H1 (cell line): ENCODE measurements at regions not wholly inside any gene's neighbourhood (a gene's known extent, or its start where the extent isn't known, plus 50 kb on each side); places are given as distances from the start of the nearest gene placed in this dataset.

Experiments
- CTCF ChIA-PET: fragments of 300-600 bp; sonication (Branson Sonifier 250); formaldehyde crosslinking; loops from one replicate; lab custom pipeline; 2021; ENCODE audit not compliant: partially characterized antibody; lab: Charles Lee
- POLR2A ChIA-PET: fragments of 300-600 bp; sonication (Branson Sonifier 250); formaldehyde crosslinking; loops from one replicate; lab custom pipeline; 2021; ENCODE audit warnings: inconsistent platforms; ENCODE audit not compliant: partially characterized antibody; lab: Charles Lee
- DNase-seq, 2 experiments: peaks; one replicate each; pipeline versions ENCODE4 v3.0.0 to v3.0.0-alpha.2; 2010 to 2022; ENCODE audit warnings: low spot score in 2 of 2, low read depth in 1 of 2, mixed read lengths in 1 of 2
- FAIRE-seq: peaks from 2 replicates; lab custom pipeline; 2011; peaks lifted over from hg19 to GRCh38; lab: Jason Lieb, UNC
- H2AFZ ChIP-seq: 2 replicates; pipeline ENCODE4 v1.8.1; 2012; ENCODE audit warnings: low read length, inconsistent platforms
- H2AK5ac ChIP-seq: 2 replicates; pipeline ENCODE4 v1.6.1; 2013; ENCODE audit warnings: low read depth, low read length
- H2BK120ac ChIP-seq: replicated peaks from 2 replicates; pipeline ENCODE3; 2013; ENCODE audit warnings: low read depth, low read length, inconsistent platforms
- H2BK12ac ChIP-seq: 2 replicates; pipeline ENCODE4 v1.6.1; 2013; ENCODE audit warnings: low read depth, low read length
- H2BK15ac ChIP-seq: 2 replicates; pipeline ENCODE4 v1.6.1; 2013; ENCODE audit warnings: low read length
- H2BK20ac ChIP-seq: 2 replicates; pipeline ENCODE4 v1.6.1; 2013; ENCODE audit warnings: low read length
- H2BK5ac ChIP-seq: 2 replicates; pipeline ENCODE4 v1.6.1; 2013; ENCODE audit warnings: low read depth, low read length
- H3K14ac ChIP-seq: 2 replicates; pipeline ENCODE4 v1.6.1; 2013; ENCODE audit warnings: inconsistent platforms; ENCODE audit not compliant: insufficient read length
- H3K18ac ChIP-seq: 2 replicates; pipeline ENCODE4 v1.6.1; 2013; ENCODE audit warnings: low read length; ENCODE audit errors: extremely low read depth
- H3K23ac ChIP-seq: 2 replicates; pipeline ENCODE4 v1.6.1; 2013; ENCODE audit warnings: inconsistent platforms; ENCODE audit not compliant: insufficient read length
- H3K23me2 ChIP-seq: 2 replicates; pipeline ENCODE4 v1.6.1; 2013; ENCODE audit warnings: low read depth, low read length
- H3K27ac ChIP-seq: 2 replicates; pipeline ENCODE4 v1.6.1; 2011; ENCODE audit warnings: low read depth, low read length, inconsistent platforms
- H3K27me3 ChIP-seq, 4 experiments: replicated peaks in 1 of 4; 1 replicate in 1 of 4; 2 replicates in 3 of 4; pipeline versions ENCODE4 v1.6.1 to v1.8.1; 2011 to 2013; ENCODE audit warnings: low read length in 3 of 4, mild to moderate bottlenecking in 3 of 4, inconsistent platforms in 2 of 4, mixed read lengths in 2 of 4, moderate library complexity in 1 of 4; ENCODE audit not compliant: control insufficient read depth in 3 of 4, insufficient read depth in 3 of 4; ENCODE audit errors: extremely low read depth in 1 of 4
- H3K36me3 ChIP-seq, 4 experiments: 2 replicates each; pipeline versions ENCODE4 v1.6.1 to v1.8.1; 2011 to 2013; ENCODE audit warnings: mild to moderate bottlenecking in 4 of 4, low read length in 3 of 4, moderate library complexity in 2 of 4, control low read depth in 1 of 4, inconsistent platforms in 1 of 4; ENCODE audit not compliant: insufficient read depth in 4 of 4, control insufficient read depth in 2 of 4
- H3K4ac ChIP-seq: replicated peaks from 2 replicates; pipeline ENCODE3; 2013; ENCODE audit warnings: low read length, low read depth, mixed read lengths, inconsistent platforms; ENCODE audit not compliant: insufficient read length
- H3K4me1 ChIP-seq, 4 experiments: replicated peaks in 1 of 4; 1 replicate in 1 of 4; 2 replicates in 3 of 4; pipeline versions ENCODE4 v1.6.1 to v1.8.1; 2011 to 2013; ENCODE audit warnings: low read length in 3 of 4, inconsistent platforms in 2 of 4, mixed read lengths in 1 of 4; ENCODE audit not compliant: insufficient read depth in 4 of 4, control insufficient read depth in 3 of 4
- H3K4me2 ChIP-seq, 2 experiments: 2 replicates each; pipeline versions ENCODE4 v1.6.1 to v1.8.1; 2011 to 2013; ENCODE audit warnings: low read depth in 2 of 2, low read length in 2 of 2, control low read depth in 1 of 2, inconsistent platforms in 1 of 2, mild to moderate bottlenecking in 1 of 2; ENCODE audit not compliant: insufficient read depth in 1 of 2
- H3K4me3 ChIP-seq, 4 experiments: fragments of 200-600, 300-600 bp in 1 of 4; sonication (generic), shearing (Covaris generic), sonication (Bioruptor Twin) in 1 of 4; 2 replicates each; pipeline versions ENCODE4 v1.5.1 to v1.8.1; 2011 to 2016; ENCODE audit warnings: low read length in 4 of 4, low read depth in 3 of 4, control low read depth in 2 of 4, inconsistent platforms in 2 of 4, mild to moderate bottlenecking in 2 of 4, mixed read lengths in 1 of 4, moderate library complexity in 1 of 4; ENCODE audit not compliant: insufficient read depth in 2 of 4; ENCODE audit errors: extremely low read depth in 1 of 4
- H3K56ac ChIP-seq: replicated peaks from 2 replicates; pipeline ENCODE3; 2013; ENCODE audit warnings: low read depth, mild to moderate bottlenecking, mixed read lengths, low read length, inconsistent platforms; ENCODE audit not compliant: insufficient read length
- H3K79me1 ChIP-seq: 2 replicates; pipeline ENCODE4 v1.6.1; 2013; ENCODE audit warnings: low read depth, low read length, control low read depth
- H3K79me2 ChIP-seq, 2 experiments: 2 replicates each; pipeline versions ENCODE4 v1.6.1 to v1.8.1; 2012 to 2013; ENCODE audit warnings: low read length in 2 of 2, mild to moderate bottlenecking in 2 of 2, inconsistent platforms in 1 of 2; ENCODE audit not compliant: insufficient read depth in 2 of 2, control insufficient read depth in 1 of 2
- H3K9ac ChIP-seq, 4 experiments: replicated peaks in 1 of 4; 1 replicate in 1 of 4; 2 replicates in 3 of 4; pipeline versions ENCODE4 v1.6.1 to v1.8.1; 2011 to 2013; ENCODE audit warnings: low read depth in 3 of 4, low read length in 3 of 4, control low read depth in 2 of 4, mild to moderate bottlenecking in 2 of 4, moderate library complexity in 2 of 4, inconsistent platforms in 1 of 4; ENCODE audit errors: extremely low read depth in 1 of 4
- H3K9me3 ChIP-seq, 2 experiments: 2 replicates each; pipeline versions ENCODE4 v1.6.1 to v1.8.1; 2012 to 2013; ENCODE audit warnings: mild to moderate bottlenecking in 2 of 2, moderate library complexity in 2 of 2, control low read depth in 1 of 2, inconsistent platforms in 1 of 2, low read depth in 1 of 2, low read length in 1 of 2, mixed read lengths in 1 of 2; ENCODE audit not compliant: insufficient read depth in 2 of 2
- H4K20me1 ChIP-seq, 2 experiments: replicated peaks in 1 of 2; 2 replicates each; pipeline versions ENCODE3 to v1.8.1; 2011 to 2013; ENCODE audit warnings: inconsistent platforms in 2 of 2, low read length in 2 of 2, mild to moderate bottlenecking in 1 of 2; ENCODE audit not compliant: insufficient read depth in 2 of 2, control insufficient read depth in 1 of 2
- H4K5ac ChIP-seq: 2 replicates; pipeline ENCODE4 v1.6.1; 2013; ENCODE audit warnings: low read length, low read depth, mixed read lengths, inconsistent platforms; ENCODE audit not compliant: insufficient read length
- H4K8ac ChIP-seq: 2 replicates; pipeline ENCODE4 v1.8.0; 2013; ENCODE audit warnings: mild to moderate bottlenecking, moderate library complexity, low read length, inconsistent platforms; ENCODE audit not compliant: insufficient read depth; ENCODE audit errors: extremely low read depth
- H4K91ac ChIP-seq: replicated peaks from 2 replicates; pipeline ENCODE3; 2013; ENCODE audit warnings: low read length, mixed read lengths, inconsistent platforms; ENCODE audit not compliant: insufficient read length
- BCL11A ChIP-seq, 2 experiments: IDR thresholded peaks; one replicate each; pipeline ENCODE4 v1.6.1; 2011; ENCODE audit warnings: low read depth in 2 of 2, low read length in 2 of 2, mild to moderate bottlenecking in 2 of 2
- CHD2 ChIP-seq: IDR thresholded peaks from 2 replicates; pipeline ENCODE4 v1.6.1; 2012; ENCODE audit warnings: low read length, improper control_type of control experiment
- CREB1 ChIP-seq: IDR thresholded peaks from 2 replicates; pipeline ENCODE4 v1.6.1; 2012; ENCODE audit warnings: inconsistent platforms
- EGR1 ChIP-seq: IDR thresholded peaks from 2 replicates; pipeline ENCODE4 v1.6.1; 2011; ENCODE audit warnings: low read depth, low read length, borderline replicate concordance
- EP300 ChIP-seq, 2 experiments: IDR thresholded peaks; 1 replicate in 1 of 2; 2 replicates in 1 of 2; pipeline ENCODE4 v1.6.1; 2011 to 2012; ENCODE audit warnings: low read depth in 2 of 2, low read length in 2 of 2, mild to moderate bottlenecking in 2 of 2, borderline replicate concordance in 1 of 2, inconsistent platforms in 1 of 2, moderate library complexity in 1 of 2
- JUN ChIP-seq: IDR thresholded peaks from 2 replicates; pipeline ENCODE4 v1.6.1; 2011; ENCODE audit warnings: low read depth, mild to moderate bottlenecking, improper control_type of control experiment, low read length
- KDM5A ChIP-seq: fragments of 200-600 bp; IDR thresholded peaks from 2 replicates; pipeline ENCODE4 v1.7.1; 2012; ENCODE audit warnings: mild to moderate bottlenecking, low read length, inconsistent platforms, mixed read lengths
- PHF8 ChIP-seq: fragments of 200-600 bp; sonication (generic); conservative IDR thresholded peaks from 2 replicates; pipeline ENCODE4 v1.7.1; 2012; ENCODE audit warnings: low read depth, mild to moderate bottlenecking, inconsistent platforms, low read length, moderate library complexity
- SIX5 ChIP-seq: IDR thresholded peaks from 2 replicates; pipeline ENCODE4 v1.6.1; 2011; ENCODE audit warnings: mild to moderate bottlenecking, low read depth, low read length
- TCF12 ChIP-seq: IDR thresholded peaks from 2 replicates; pipeline ENCODE4 v1.6.1; 2011; ENCODE audit warnings: low read depth, mild to moderate bottlenecking, low read length
- WGBS, 2 experiments: shearing (Covaris generic) in 1 of 2; methylation state at CpG; one replicate each; pipeline versions ENCODE4 v1.1.6 to v1.1.7; 2013 to 2015; ENCODE audit warnings: low lambda C conversion rate in 2 of 2, mixed read lengths in 2 of 2, inconsistent platforms in 1 of 2, low coverage in 1 of 2, missing lambda C conversion rate in 1 of 2; ENCODE audit not compliant: insufficient replicate concordance in 2 of 2, insufficient coverage in 1 of 2, insufficient read length in 1 of 2; ENCODE audit errors: extremely low coverage in 1 of 2, missing lambda C conversion rate in 1 of 2; 5-methylcytosine and 5-hydroxymethylcytosine counted together
- TF ChIP-seq, protein P1 (sequence below): IDR thresholded peaks from 2 replicates; pipeline ENCODE4 v1.6.1; 2012; ENCODE audit warnings: inconsistent platforms
- TF ChIP-seq, protein P2 (sequence below): IDR thresholded peaks from 2 replicates; pipeline ENCODE4 v1.6.1; 2012; ENCODE audit warnings: low read length, inconsistent platforms

DNA sequence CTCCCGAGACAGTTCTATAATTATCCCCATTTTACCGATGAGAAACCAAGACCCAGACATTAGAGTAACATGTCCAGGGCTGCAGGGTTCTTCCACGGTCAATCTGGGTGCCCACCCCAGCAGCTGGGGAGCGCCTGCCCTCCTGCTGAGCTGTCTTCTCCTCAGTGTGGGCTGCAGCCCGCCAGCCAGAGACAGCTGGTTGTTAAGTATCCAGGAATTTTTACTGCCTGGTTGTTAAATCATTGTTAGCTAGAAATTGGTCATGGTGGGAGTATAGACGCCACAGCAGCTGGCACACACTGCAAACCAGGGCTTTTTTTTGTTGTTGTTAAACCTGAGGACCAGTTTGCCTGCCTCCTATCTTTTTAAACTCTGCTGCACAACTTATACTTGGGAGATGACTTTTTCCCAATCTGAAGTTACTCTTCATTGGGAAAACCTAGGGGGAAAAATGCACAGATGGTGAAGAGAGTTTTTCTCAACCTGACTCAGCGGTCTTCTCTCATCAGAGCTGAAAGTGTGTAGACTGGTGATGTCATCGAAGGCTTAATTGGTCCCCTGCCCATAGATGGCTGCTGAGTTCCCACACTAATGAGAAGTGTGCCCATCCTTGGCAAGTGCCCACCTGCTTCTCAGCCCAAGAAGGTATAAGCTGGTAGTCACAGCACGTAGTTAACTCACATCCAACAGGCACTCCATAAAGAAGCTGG lies 208.6 kb downstream of the DRD1 start:
- Histone ChIP-seq H2BK120ac (no peak overlapping the region), H2AK5ac (no peak overlapping the region), H3K56ac (no peak overlapping the region), H3K4me3 (no peak overlapping the region), H3K36me3 (no peaks in the 10 kb centered on the region), H3K79me2 (no peaks in the 10 kb centered on the region), H3K9ac (no peak overlapping the region; a peak in 1 of 7 replicates), H2AFZ (no peak overlapping the region), H3K79me1 (no peaks in the 10 kb centered on the region), H3K4me1 (no peaks in the 10 kb centered on the region), H2BK5ac (no peak overlapping the region), H3K23ac (no peak overlapping the region), H3K9me3 (no peaks in the 10 kb centered on the region), H3K23me2 (no peaks in the 10 kb centered on the region), H2BK12ac (no peak overlapping the region), H3K14ac (no peak overlapping the region), H3K4me2 (no peak overlapping the region), H3K27ac (no peak overlapping the region), H4K5ac (no peak overlapping the region), H4K20me1 (no peaks in the 10 kb centered on the region), H3K4ac (no peak overlapping the region), H2BK15ac (no peak overlapping the region), H4K8ac (no peak overlapping the region), H2BK20ac (no peak overlapping the region), H4K91ac (no peak overlapping the region), H3K27me3 (no peaks in the 10 kb centered on the region), H3K18ac (no peak overlapping the region)
- no peak for DNase-seq
- WGBS, 2 experiments: 90% methylated on average over 9 of the region's 9 CpGs; no CpG with 5 or more reads in 1 of the 2 experiments
- POLR2A ChIA-PET: no interaction called here
- CTCF ChIA-PET: interaction anchor here (0.5 to 1.7 kb wide), 4 partner anchors 46 to 287 kb away, joined by 3 read pairs; no protein-coding TSS in a partner anchor
- no peak for FAIRE-seq
- TF ChIP-seq, protein P1, sequence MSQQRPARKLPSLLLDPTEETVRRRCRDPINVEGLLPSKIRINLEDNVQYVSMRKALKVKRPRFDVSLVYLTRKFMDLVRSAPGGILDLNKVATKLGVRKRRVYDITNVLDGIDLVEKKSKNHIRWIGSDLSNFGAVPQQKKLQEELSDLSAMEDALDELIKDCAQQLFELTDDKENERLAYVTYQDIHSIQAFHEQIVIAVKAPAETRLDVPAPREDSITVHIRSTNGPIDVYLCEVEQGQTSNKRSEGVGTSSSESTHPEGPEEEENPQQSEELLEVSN: no peak
- TF ChIP-seq CREB1 (no peak), CHD2 (no peak), JUN (no peak), SIX5 (no peak), EGR1 (no peak), BCL11A (IDR thresholded peaks at IDR 0.05; ENCODE audit: low read depth in 2 of 2, low read length in 2 of 2) (no peak), TCF12 (no peak), EP300 (IDR thresholded peaks at IDR 0.05; ENCODE audit: borderline replicate concordance in 1 of 2, low read depth in 2 of 2, low read length in 2 of 2) (no peak), KDM5A (no peak), PHF8 (no peak)
- TF ChIP-seq, protein P2, sequence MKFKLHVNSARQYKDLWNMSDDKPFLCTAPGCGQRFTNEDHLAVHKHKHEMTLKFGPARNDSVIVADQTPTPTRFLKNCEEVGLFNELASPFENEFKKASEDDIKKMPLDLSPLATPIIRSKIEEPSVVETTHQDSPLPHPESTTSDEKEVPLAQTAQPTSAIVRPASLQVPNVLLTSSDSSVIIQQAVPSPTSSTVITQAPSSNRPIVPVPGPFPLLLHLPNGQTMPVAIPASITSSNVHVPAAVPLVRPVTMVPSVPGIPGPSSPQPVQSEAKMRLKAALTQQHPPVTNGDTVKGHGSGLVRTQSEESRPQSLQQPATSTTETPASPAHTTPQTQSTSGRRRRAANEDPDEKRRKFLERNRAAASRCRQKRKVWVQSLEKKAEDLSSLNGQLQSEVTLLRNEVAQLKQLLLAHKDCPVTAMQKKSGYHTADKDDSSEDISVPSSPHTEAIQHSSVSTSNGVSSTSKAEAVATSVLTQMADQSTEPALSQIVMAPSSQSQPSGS: no peak
